ENCODE measurements at regions not wholly inside any gene's neighbourhood (a gene's known extent, or its start where the extent isn't known, plus 50 kb on each side); places are given as distances from the start of the nearest gene placed in this dataset.

DNA sequence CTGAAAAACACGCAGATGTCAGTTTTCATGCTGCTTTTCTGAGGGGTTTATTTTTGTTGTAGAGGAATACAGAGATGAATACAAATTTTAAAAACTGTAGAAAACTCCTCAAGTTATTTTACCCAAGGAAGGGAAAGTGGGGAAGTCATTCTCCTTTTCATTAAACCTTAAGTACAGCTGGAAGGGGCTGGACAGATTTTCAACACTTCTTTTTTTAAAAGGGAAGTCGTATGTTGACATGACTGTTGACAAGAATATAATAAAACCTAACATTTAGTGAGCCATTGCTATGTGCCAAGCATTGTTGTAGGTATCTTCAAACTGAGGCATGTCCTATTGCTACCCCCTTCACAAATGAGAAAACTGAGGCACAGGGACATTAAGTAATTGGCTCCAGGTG lies 235.7 kb upstream of the ELL2 start:
- POLR2A ChIA-PET, result no interaction called here

DNA sequence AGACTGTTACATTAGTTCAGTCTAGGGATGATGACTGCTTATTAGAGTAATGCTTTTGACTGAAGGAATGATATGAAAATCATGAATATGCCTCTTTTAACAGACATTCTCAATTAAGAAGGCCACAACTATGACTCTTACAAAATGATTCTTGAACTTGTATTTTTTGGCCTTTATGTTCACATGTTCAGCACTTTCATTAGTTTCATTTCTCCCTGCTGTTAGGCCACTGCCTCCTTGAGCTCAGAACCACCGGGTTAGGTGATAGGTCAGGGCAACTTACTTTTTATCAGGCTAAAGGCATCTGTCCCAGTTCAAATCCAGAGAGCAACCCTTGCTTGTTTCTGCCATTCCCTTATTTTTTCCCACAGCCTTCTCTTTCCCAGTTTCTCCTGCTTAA lies 235.2 kb upstream of the ELL2 start:
- ChIA-PET CTCF (no interaction called here), POLR2A (interaction anchor here (1.8 kb wide), 1 partner anchor 30 kb away, joined by 3 read pairs; no protein-coding TSS in a partner anchor)
- DNase-seq (ENCODE audit: low read depth, low spot score), result no peak
- H3K4me3 ChIP-seq (ENCODE audit: low read depth, low read length), result no peak overlapping the region
- no peak for TF ChIP-seq CTCF (IDR thresholded peaks at IDR 0.05; ENCODE audit: insufficient read depth, low read length, missing control alignments)

More for the DNA sequence above, 235.7 kb upstream of the ELL2 start:
- DNase-seq (ENCODE audit: low read depth, low spot score), result no peak
- TF ChIP-seq CTCF (IDR thresholded peaks at IDR 0.05; ENCODE audit: insufficient read depth, low read length, missing control alignments), result no peak
- H3K4me3 ChIP-seq (ENCODE audit: low read depth, low read length), result no peak overlapping the region
- CTCF ChIA-PET, result no interaction called here

DNA sequence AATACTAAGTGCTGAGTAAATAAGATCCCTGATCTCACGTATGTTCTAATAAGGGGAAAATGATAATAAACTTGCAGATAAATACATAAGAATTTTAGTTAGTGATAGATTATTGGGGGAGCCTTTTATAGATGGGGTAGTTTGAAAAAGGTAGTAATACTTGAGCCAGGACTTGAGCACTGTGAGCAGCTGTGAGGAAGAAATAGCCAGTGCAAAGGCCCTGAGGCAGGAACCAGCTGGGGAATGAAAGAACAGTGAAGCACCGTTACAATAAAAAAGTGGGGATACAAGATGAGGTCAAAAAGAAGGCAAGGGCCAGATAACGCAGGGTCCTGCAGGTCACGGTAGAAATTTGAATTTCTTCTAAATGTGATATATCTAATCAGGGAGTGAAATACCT lies 234.8 kb upstream of the ELL2 start:
- no peak for DNase-seq (ENCODE audit: low read depth, low spot score)
- TF ChIP-seq CTCF (IDR thresholded peaks at IDR 0.05; ENCODE audit: insufficient read depth, low read length, missing control alignments), result no peak
- ChIA-PET POLR2A (interaction anchor here (1.8 kb wide), 1 partner anchor 31 kb away, joined by 3 read pairs; no protein-coding TSS in a partner anchor), CTCF (interaction anchor here (2.1 kb wide), 1 partner anchor 8 kb away, joined by 6 read pairs; no protein-coding TSS in a partner anchor)
- no peak overlapping the region for H3K4me3 ChIP-seq (ENCODE audit: low read depth, low read length)

- H3K4me3 ChIP-seq (ENCODE audit: low read depth, low read length), result no peak overlapping the region
- TF ChIP-seq CTCF (IDR thresholded peaks at IDR 0.05; ENCODE audit: insufficient read depth, low read length, missing control alignments), result no peak
- DNase-seq (ENCODE audit: low read depth, low spot score), result no peak
- ChIA-PET POLR2A (interaction anchor here (1.8 kb wide), 1 partner anchor 32 kb away, joined by 3 read pairs; no protein-coding TSS in a partner anchor), CTCF (interaction anchor here (0.6 to 2.1 kb wide), 3 partner anchors 9 to 259 kb away, joined by 3 to 6 read pairs (median 5); no protein-coding TSS in a partner anchor)
Observed at GRCh38 chr5:96195123-96195522, 233.5 kb upstream of the ELL2 start.

DNA sequence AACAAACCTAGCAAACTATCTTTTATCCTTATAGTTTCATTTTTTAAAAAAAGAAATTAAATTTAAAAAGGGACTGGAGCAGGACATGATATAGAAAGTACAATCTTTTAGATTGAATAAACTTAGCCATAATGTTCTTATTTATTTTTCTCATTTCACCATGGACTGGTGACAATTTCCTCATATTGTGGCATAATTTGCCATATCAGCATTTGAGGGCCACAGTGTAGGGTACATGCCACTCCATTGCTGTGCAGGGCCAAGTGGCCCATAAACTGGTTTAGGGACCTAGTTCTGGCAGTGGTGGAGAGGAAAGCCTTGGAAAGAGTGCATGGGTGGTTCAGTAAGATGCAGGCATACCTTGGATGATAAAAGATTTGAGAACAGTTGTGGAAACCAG lies 232.9 kb upstream of the ELL2 start:
- no peak for DNase-seq (ENCODE audit: low read depth, low spot score)
- CTCF ChIA-PET, result interaction anchor here (1.6 to 2.1 kb wide), 3 partner anchors 10 to 141 kb away, joined by 4 to 6 read pairs (median 5); no protein-coding TSS in a partner anchor
- POLR2A ChIA-PET, result no interaction called here
- no peak overlapping the region for H3K4me3 ChIP-seq (ENCODE audit: low read depth, low read length)
- TF ChIP-seq CTCF (IDR thresholded peaks at IDR 0.05; ENCODE audit: insufficient read depth, low read length, missing control alignments), result no peak

GRCh38 chr5:96193946-96194345 lies 232.3 kb upstream of the ELL2 start:
- ChIA-PET POLR2A (no interaction called here), CTCF (interaction anchor here (1.1 to 1.7 kb wide), 3 partner anchors 10 to 142 kb away, joined by 3 to 5 read pairs (median 4); no protein-coding TSS in a partner anchor)
- TF ChIP-seq CTCF (IDR thresholded peaks at IDR 0.05; ENCODE audit: insufficient read depth, low read length, missing control alignments), result no peak
- no peak overlapping the region for H3K4me3 ChIP-seq (ENCODE audit: low read depth, low read length)
- no peak for DNase-seq (ENCODE audit: low read depth, low spot score)

All from AG04449 (cell line).